Stomach (tissue), 8 donors: ENCODE measurements at regions not wholly inside any gene's neighbourhood (a gene's known extent, or its start where the extent isn't known, plus 50 kb on each side); places are given as distances from the start of the nearest gene placed in this dataset.

Experiments used
- DNase-seq, 2 donors: peaks; one replicate each; pipeline versions ENCODE4 v3.0.0 to v3.0.0-alpha.2; 2013 to 2019
- H3K27ac ChIP-seq, 5 donors: fragments of 200-600 bp in 4 of 5; sonication (generic) in 4 of 5; one replicate each; pipeline ENCODE4 v1.5.1; 2013 to 2019; ENCODE audit warnings: mild to moderate bottlenecking in 1 of 5, moderate library complexity in 1 of 5
- H3K27me3 ChIP-seq, 3 donors: fragments of 200-600 bp; sonication (generic); one replicate each; pipeline ENCODE4 v1.5.1; 2017 to 2019; ENCODE audit warnings: mixed run types in 1 of 3
- H3K36me3 ChIP-seq, 4 donors: fragments of 200-600 bp; sonication (generic); 1 replicate in 3 of 4; 2 replicates in 1 of 4; pipeline ENCODE4 v1.5.1; 2016 to 2019
- H3K4me1 ChIP-seq, 4 donors: fragments of 200-600 bp; sonication (generic); one replicate each; pipeline ENCODE4 v1.5.1; 2016 to 2019
- H3K4me3 ChIP-seq, 4 donors: fragments of 200-600 bp; sonication (generic) in 3 of 4; one replicate each; pipeline ENCODE4 v1.5.1; 2016 to 2019; ENCODE audit warnings: mild to moderate bottlenecking in 1 of 4
- H3K9me3 ChIP-seq, 4 donors: fragments of 200-600 bp; sonication (generic); one replicate each; pipeline ENCODE4 v1.5.1; 2016 to 2019
- CTCF ChIP-seq, 7 experiments: fragments of 450-650 bp in 4 of 7; fragments of 200-600 bp in 3 of 7; sonication (generic) in 3 of 7; IDR thresholded peaks; one replicate each; pipeline ENCODE4 v1.5.1; 2016 to 2019; ENCODE audit warnings: antibody characterized with exemption in 7 of 7, control low read depth in 2 of 7, mild to moderate bottlenecking in 1 of 7
- EP300 ChIP-seq: sonication (generic); formaldehyde crosslinking; IDR thresholded peaks from one replicate; pipeline ENCODE4 v1.6.1; 2017; ENCODE audit warnings: antibody characterized with exemption
- POLR2A ChIP-seq, 4 donors: fragments of 450-650 bp; IDR thresholded peaks; one replicate each; pipeline ENCODE4 v1.6.1; 2016; ENCODE audit warnings: antibody characterized with exemption in 4 of 4, control low read depth in 2 of 4, mild to moderate bottlenecking in 1 of 4, moderate library complexity in 1 of 4
- POLR2AphosphoS5 ChIP-seq, 3 donors: sonication (generic); formaldehyde crosslinking; IDR thresholded peaks; one replicate each; pipeline ENCODE4 v1.6.1; 2016; ENCODE audit warnings: antibody characterized with exemption in 3 of 3
- WGBS, 5 donors: extraction: QIAGEN DNeasy Blood & Tissue Kit in 3 of 5; methylation state at CpG; one replicate each; pipeline versions ENCODE4 v1.1.5 to v1.1.7; 2013 to 2018; 5-methylcytosine and 5-hydroxymethylcytosine counted together
- intact Hi-C: fragments of 100-400 bp; cut with DNase I; formaldehyde crosslinking; loops from one replicate; pipeline ENCODE4 v1.15.1; 2023; ENCODE audit warnings: low total_unique reads
- donor health status: healthy with polysubstance abuse.
- donor health status: Bipolar disorder and iron deficiency.
- donor health status: healthy.

DNA sequence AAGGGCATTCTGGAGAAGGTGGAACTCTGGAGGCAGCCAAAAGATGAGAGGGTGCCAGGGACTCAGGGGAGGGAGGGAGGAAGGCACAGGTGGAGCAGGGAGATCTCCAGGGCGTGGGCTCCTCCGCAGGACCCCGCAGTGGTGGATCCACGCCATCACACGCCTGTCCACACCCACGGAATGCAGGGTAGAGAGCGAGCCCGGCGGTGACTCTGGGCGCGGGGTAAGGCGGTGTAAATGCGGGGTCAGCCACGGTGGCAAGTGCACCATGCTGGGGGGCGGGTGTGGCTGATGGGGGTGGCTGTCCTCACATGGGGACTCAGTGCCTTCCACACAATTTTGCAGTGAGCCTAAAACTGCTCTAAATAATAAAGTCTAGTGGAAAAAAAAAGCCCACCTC lies 105.1 kb upstream of the TTC34 start:
- intact Hi-C loops: no loop called here
- H3K9me3 ChIP-seq: no peaks in the 10 kb centered on the region
- no peak for TF ChIP-seq POLR2A (IDR thresholded peaks at IDR 0.05)
- TF ChIP-seq EP300: no peak
- no peak for TF ChIP-seq CTCF (IDR thresholded peaks at IDR 0.05)
- no peak for TF ChIP-seq POLR2AphosphoS5 (IDR thresholded peaks at IDR 0.05)
- WGBS, 5 donors: 73 to 86% (median 79%) methylated on average over 15 of the region's 15 CpGs
- H3K36me3 ChIP-seq: no peaks in the 10 kb centered on the region
- H3K4me3 ChIP-seq: no peak overlapping the region
- no peak overlapping the region for H3K27ac ChIP-seq
- DNase-seq: no peak
- peaks cover 0 to 6% (median 0%) of the 10 kb centered on the region in 4 donors for H3K4me1 ChIP-seq
- H3K27me3 ChIP-seq: peaks cover 0 to 54% (median 18%) of the 10 kb centered on the region in 3 donors

GRCh38 chr1:2907051-2907450 lies 105.6 kb upstream of the TTC34 start:
- H3K9me3 ChIP-seq: no peaks in the 10 kb centered on the region
- DNase-seq: no peak
- intact Hi-C loops: no loop called here
- WGBS, 5 donors: 87 to 91% (median 89%) methylated on average over 16 of the region's 16 CpGs
- H3K4me3 ChIP-seq: no peak overlapping the region
- no peak overlapping the region for H3K27ac ChIP-seq
- no peaks in the 10 kb centered on the region for H3K36me3 ChIP-seq
- peaks cover 0 to 6% (median 0%) of the 10 kb centered on the region in 4 donors for H3K4me1 ChIP-seq
- TF ChIP-seq EP300 (no peak), POLR2A (IDR thresholded peaks at IDR 0.05) (no peak), CTCF (IDR thresholded peaks at IDR 0.05) (no peak), POLR2AphosphoS5 (IDR thresholded peaks at IDR 0.05) (no peak)
- H3K27me3 ChIP-seq: peaks cover 0 to 50% (median 18%) of the 10 kb centered on the region in 3 donors

DNA sequence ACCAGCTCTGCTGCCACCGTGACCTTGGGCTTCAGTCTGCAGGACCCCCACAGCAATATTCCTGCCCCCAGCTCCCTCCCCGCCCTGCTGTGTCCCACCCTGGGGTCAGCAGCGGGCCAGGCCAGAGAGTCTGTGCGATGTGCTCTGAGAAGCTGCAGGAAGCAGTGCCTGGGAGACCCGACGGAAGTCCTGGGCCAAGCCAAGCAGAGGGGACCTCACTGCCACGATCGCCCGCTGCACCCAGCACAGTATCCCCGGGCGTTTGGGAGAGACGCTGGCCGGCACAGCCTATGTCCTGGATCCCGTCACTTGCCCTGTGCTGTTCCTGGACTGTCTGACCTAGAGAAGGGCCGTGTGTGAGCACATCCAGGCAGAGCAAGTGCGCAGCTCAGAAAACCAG lies 106.6 kb upstream of the TTC34 start:
- Histone ChIP-seq H3K4me1 (peaks cover 0 to 6% (median 0%) of the 10 kb centered on the region in 4 donors), H3K36me3 (no peaks in the 10 kb centered on the region), H3K9me3 (no peaks in the 10 kb centered on the region), H3K27ac (no peak overlapping the region), H3K27me3 (peaks cover 0 to 42% (median 18%) of the 10 kb centered on the region in 3 donors), H3K4me3 (no peak overlapping the region)
- intact Hi-C loops: no loop called here
- TF ChIP-seq EP300 (no peak), CTCF (IDR thresholded peaks at IDR 0.05) (no peak), POLR2AphosphoS5 (IDR thresholded peaks at IDR 0.05) (no peak), POLR2A (IDR thresholded peaks at IDR 0.05) (no peak)
- 86 to 97% (median 93%) methylated on average over 11 to 16 of the region's 16 CpGs for WGBS, 5 donors
- no peak for DNase-seq

- Histone ChIP-seq H3K9me3 (no peaks in the 10 kb centered on the region), H3K27ac (no peak overlapping the region), H3K4me1 (peaks cover 0 to 6% (median 0%) of the 10 kb centered on the region in 4 donors), H3K36me3 (no peaks in the 10 kb centered on the region), H3K27me3 (peaks cover 0 to 37% (median 18%) of the 10 kb centered on the region in 3 donors), H3K4me3 (no peak overlapping the region)
- intact Hi-C loops: no loop called here
- 67 to 90% (median 79%) methylated on average over 1 to 15 of the region's 15 CpGs for WGBS, 5 donors
- DNase-seq: no peak
- TF ChIP-seq POLR2AphosphoS5 (IDR thresholded peaks at IDR 0.05) (no peak), EP300 (no peak), POLR2A (IDR thresholded peaks at IDR 0.05) (no peak), CTCF (IDR thresholded peaks at IDR 0.05) (no peak)
These were observed 107.1 kb upstream of the TTC34 start for GRCh38 chr1:2908561-2908960.
